ENCODE measurements at regions not wholly inside any gene's neighbourhood (a gene's known extent, or its start where the extent isn't known, plus 50 kb on each side); places are given as distances from the start of the nearest gene placed in this dataset.

DNA sequence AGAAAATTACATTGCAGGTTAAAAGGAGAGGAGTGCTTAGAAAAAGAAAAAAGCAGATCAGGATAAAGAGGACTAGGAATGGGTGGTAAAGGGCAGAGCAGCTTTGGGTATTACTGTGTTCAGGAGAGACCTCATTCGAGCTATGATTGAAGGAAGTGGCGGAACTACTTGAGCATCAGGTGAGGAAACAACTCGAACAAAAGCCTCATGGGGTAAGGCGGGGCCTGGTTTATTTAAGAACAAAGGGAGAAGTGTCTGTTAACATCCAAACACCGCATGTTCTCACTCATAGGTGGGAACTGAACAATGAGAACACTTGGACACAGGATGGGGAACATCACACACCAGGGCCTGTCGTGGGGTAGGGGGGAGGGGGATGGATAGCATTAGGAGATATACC, 444.6 kb upstream of the CCDC196 start:
- TF ChIP-seq, protein P1, sequence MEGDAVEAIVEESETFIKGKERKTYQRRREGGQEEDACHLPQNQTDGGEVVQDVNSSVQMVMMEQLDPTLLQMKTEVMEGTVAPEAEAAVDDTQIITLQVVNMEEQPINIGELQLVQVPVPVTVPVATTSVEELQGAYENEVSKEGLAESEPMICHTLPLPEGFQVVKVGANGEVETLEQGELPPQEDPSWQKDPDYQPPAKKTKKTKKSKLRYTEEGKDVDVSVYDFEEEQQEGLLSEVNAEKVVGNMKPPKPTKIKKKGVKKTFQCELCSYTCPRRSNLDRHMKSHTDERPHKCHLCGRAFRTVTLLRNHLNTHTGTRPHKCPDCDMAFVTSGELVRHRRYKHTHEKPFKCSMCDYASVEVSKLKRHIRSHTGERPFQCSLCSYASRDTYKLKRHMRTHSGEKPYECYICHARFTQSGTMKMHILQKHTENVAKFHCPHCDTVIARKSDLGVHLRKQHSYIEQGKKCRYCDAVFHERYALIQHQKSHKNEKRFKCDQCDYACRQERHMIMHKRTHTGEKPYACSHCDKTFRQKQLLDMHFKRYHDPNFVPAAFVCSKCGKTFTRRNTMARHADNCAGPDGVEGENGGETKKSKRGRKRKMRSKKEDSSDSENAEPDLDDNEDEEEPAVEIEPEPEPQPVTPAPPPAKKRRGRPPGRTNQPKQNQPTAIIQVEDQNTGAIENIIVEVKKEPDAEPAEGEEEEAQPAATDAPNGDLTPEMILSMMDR (conservative IDR thresholded peaks at IDR 0.05 in 1 of 2, IDR thresholded peaks at IDR 0.05 in 1 of 2; ENCODE audit: low read depth in 1 of 2, low read length in 2 of 2), result no peak
- TF ChIP-seq EZH2 (IDR thresholded peaks at IDR 0.05; ENCODE audit: low read length, missing control alignments), result no peak

Measured in fibroblast of lung (primary cell).